ENCODE measurements at regions not wholly inside any gene's neighbourhood (a gene's known extent, or its start where the extent isn't known, plus 50 kb on each side); places are given as distances from the start of the nearest gene placed in this dataset.
"Not testable (repeated sequence)": the region's sequence is repeated elsewhere in the genome, so short reads cannot be mapped to it uniquely, and the experiment has no call there.

GRCh38 chr12:34126805-34127204 lies 104.5 kb downstream of the ALG10 start:
- no peak overlapping the region for H3K4me3 ChIP-seq
- DNase-seq (ENCODE audit: low spot score): no peak
- TF ChIP-seq, protein P1, sequence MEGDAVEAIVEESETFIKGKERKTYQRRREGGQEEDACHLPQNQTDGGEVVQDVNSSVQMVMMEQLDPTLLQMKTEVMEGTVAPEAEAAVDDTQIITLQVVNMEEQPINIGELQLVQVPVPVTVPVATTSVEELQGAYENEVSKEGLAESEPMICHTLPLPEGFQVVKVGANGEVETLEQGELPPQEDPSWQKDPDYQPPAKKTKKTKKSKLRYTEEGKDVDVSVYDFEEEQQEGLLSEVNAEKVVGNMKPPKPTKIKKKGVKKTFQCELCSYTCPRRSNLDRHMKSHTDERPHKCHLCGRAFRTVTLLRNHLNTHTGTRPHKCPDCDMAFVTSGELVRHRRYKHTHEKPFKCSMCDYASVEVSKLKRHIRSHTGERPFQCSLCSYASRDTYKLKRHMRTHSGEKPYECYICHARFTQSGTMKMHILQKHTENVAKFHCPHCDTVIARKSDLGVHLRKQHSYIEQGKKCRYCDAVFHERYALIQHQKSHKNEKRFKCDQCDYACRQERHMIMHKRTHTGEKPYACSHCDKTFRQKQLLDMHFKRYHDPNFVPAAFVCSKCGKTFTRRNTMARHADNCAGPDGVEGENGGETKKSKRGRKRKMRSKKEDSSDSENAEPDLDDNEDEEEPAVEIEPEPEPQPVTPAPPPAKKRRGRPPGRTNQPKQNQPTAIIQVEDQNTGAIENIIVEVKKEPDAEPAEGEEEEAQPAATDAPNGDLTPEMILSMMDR (IDR thresholded peaks at IDR 0.05): no peak
- no peak overlapping the region for H3K27ac ChIP-seq

DNA sequence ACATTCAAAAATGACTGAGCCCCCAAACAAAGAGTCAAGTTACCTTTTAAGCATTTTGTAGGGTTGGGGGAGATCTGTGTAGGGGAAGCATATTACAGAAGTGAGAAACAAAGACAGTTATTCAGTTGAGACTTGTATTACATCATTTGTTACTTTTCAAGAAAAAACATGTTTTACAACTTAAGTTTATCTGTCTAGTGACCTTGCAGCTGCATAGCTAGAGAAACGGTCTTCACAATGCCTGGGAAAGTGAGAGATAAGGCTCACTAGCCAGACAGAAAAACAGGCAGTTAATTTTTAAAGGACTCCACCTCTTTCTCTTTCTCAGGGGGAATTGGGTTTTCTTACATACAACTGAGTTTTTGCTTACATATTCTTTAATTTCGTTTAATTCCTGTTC lies 105.1 kb downstream of the ALG10 start:
- not testable (repeated sequence) for H3K27ac ChIP-seq; DNase-seq (ENCODE audit: low spot score); H3K4me3 ChIP-seq

GRCh38 chr12:34142430-34142829 lies 120.1 kb downstream of the ALG10 start:
- no peak overlapping the region for H3K4me3 ChIP-seq
- no peak for DNase-seq (ENCODE audit: low spot score)
- TF ChIP-seq, protein P1 (IDR thresholded peaks at IDR 0.05): no peak
- H3K27ac ChIP-seq: no peak overlapping the region

GRCh38 chr12:34151019-34151418 lies 128.7 kb downstream of the ALG10 start:
- no peak overlapping the region for H3K27ac ChIP-seq
- no peak for DNase-seq (ENCODE audit: low spot score)
- TF ChIP-seq, protein P1 (IDR thresholded peaks at IDR 0.05): no peak
- H3K4me3 ChIP-seq: no peak overlapping the region

- no peak for DNase-seq (ENCODE audit: low spot score)
- Histone ChIP-seq H3K27ac (no peak overlapping the region), H3K4me3 (no peak overlapping the region)
- TF ChIP-seq, protein P1 (IDR thresholded peaks at IDR 0.05): no peak
Measured at GRCh38 chr12:34163443-34163842, 141.1 kb downstream of the ALG10 start.

GRCh38 chr12:34166427-34167060 lies 144.2 kb downstream of the ALG10 start:
- Histone ChIP-seq H3K27ac (no peak overlapping the region), H3K4me3 (no peak overlapping the region)
- no peak for DNase-seq (ENCODE audit: low spot score)
- TF ChIP-seq, protein P1 (IDR thresholded peaks at IDR 0.05): no peak

DNA sequence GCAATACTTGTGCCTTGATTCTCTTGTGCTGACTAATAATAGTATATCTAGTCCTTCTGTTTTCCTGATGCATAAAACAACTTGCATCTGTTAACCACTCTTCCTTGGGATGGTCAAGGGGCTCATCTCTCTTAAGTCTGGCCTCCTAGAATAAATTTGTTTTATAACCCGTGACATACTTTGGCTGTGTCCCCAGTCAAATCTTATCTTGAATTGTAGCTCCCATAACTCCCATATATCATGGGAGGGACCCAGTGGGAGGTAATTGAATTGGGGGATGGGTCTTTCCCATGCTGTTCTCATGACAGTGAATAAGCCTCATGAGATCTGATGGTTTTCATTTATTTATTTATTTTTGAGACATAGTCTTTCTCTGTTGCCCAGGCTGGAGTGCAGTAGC lies 146.2 kb downstream of the ALG10 start:
- H3K4me3 ChIP-seq; H3K27ac ChIP-seq; DNase-seq (ENCODE audit: low spot score): not testable (repeated sequence)

DNA sequence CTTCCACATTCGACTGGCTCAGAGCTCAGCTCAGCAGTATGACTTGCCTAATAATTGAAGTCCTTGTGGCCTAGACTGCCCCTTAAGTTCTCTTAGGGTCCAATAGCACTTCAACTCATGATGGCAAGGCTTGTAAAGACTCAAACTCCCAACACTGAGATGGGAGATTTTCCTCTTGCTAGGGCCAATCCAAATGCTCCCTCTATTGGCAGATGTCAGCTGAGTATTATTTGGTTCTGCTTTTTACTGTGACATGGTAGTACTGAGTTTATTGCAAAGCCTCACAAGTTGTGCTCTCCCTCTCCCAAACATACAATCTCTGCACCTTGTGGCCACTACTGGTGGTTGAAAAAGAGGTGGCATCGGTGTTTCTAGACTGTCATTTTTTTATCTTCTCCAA lies 164.2 kb downstream of the ALG10 start:
- DNase-seq (ENCODE audit: low spot score): no peak
- TF ChIP-seq, protein P1 (IDR thresholded peaks at IDR 0.05): no peak
- Histone ChIP-seq H3K27ac (no peak overlapping the region), H3K4me3 (no peak overlapping the region)

Data from coronary artery (tissue), 2 donors.